Natural killer cell (primary cell): ENCODE measurements at regions not wholly inside any gene's neighbourhood (a gene's known extent, or its start where the extent isn't known, plus 50 kb on each side); places are given as distances from the start of the nearest gene placed in this dataset.
"Not testable (repeated sequence)": the region's sequence is repeated elsewhere in the genome, so short reads cannot be mapped to it uniquely, and the experiment has no call there.

Experiments
- ATAC-seq, 3 donors: fragments of 150-1000 bp in 2 of 3; fragments of 200-7000 bp in 1 of 3; cut with Tn5 transposase; 1 replicate in 1 of 3; 2 replicates in 2 of 3; pipeline ENCODE4 v1.10.0; 2021; ENCODE audit warnings: mild to moderate bottlenecking in 2 of 3, moderate library complexity in 2 of 3
- DNase-seq, 2 donors: peaks; one replicate each; pipeline versions ENCODE4 v3.0.0 to v3.0.0-alpha.2; 2013 to 2021; ENCODE audit warnings: mixed read lengths in 1 of 2
- H3K27ac ChIP-seq: one replicate; pipeline ENCODE4 v1.5.1; 2013; ENCODE audit warnings: mild to moderate bottlenecking, low read length
- H3K27me3 ChIP-seq: one replicate; pipeline ENCODE4 v1.6.1; 2013; ENCODE audit warnings: low read length; ENCODE audit not compliant: control insufficient read depth, insufficient read depth
- H3K36me3 ChIP-seq: one replicate; pipeline ENCODE4 v1.6.1; 2013; ENCODE audit warnings: low read length; ENCODE audit not compliant: control insufficient read depth, insufficient read depth
- H3K4me1 ChIP-seq: one replicate; pipeline ENCODE4 v1.6.1; 2013; ENCODE audit warnings: low read length; ENCODE audit not compliant: control insufficient read depth, insufficient read depth
- H3K4me3 ChIP-seq: one replicate; pipeline ENCODE4 v1.5.1; 2013; ENCODE audit warnings: low read length
- H3K9me3 ChIP-seq: one replicate; pipeline ENCODE4 v1.6.1; 2013; ENCODE audit warnings: low read length; ENCODE audit not compliant: control insufficient read depth, insufficient read depth
- H3K27ac Mint-ChIP-seq, 2 donors: one replicate each; pipeline ENCODE4 v1.8.0; 2022; ENCODE audit warnings: mild to moderate bottlenecking in 2 of 2, mixed read lengths in 2 of 2, moderate library complexity in 1 of 2
- H3K27me3 Mint-ChIP-seq, 2 donors: one replicate each; pipeline ENCODE4 v1.8.0; 2022; ENCODE audit warnings: low read depth in 2 of 2, mixed read lengths in 2 of 2
- H3K36me3 Mint-ChIP-seq: one replicate; pipeline ENCODE4 v1.8.0; 2022; ENCODE audit warnings: mixed read lengths
- H3K4me1 Mint-ChIP-seq, 2 donors: one replicate each; pipeline ENCODE4 v1.8.0; 2022; ENCODE audit warnings: mixed read lengths in 2 of 2
- H3K4me3 Mint-ChIP-seq: one replicate; pipeline ENCODE4 v1.8.0; 2022; ENCODE audit warnings: mild to moderate bottlenecking, moderate library complexity, mixed read lengths
- H3K9me3 Mint-ChIP-seq, 2 donors: one replicate each; pipeline ENCODE4 v1.8.0; 2022; ENCODE audit warnings: mixed read lengths in 2 of 2
- CTCF ChIP-seq: fragments of 200-600 bp; IDR thresholded peaks from one replicate; pipeline ENCODE4 v1.8.0; 2022; ENCODE audit warnings: antibody characterized with exemption
- WGBS: methylation state at CpG from one replicate; pipeline ENCODE4 v1.1.7; 2013; ENCODE audit warnings: missing lambda C conversion rate; ENCODE audit not compliant: insufficient coverage; 5-methylcytosine and 5-hydroxymethylcytosine counted together
- intact Hi-C: fragments of 100-400 bp; cut with micrococcal nuclease; formaldehyde crosslinking; loops from one replicate; pipeline ENCODE4 v1.14.2; 2022

GRCh38 chr3:148551767-148552260 is 145.9 kb upstream of the AGTR1 start:
- H3K36me3 ChIP-seq, result no peaks in the 10 kb centered on the region
- 91% methylated on average over 2 of the region's 3 CpGs for WGBS
- no peaks in the 10 kb centered on the region for H3K4me1 Mint-ChIP-seq
- H3K4me3 Mint-ChIP-seq, result no peak overlapping the region
- no peaks in the 10 kb centered on the region for H3K4me1 ChIP-seq
- no peaks in the 10 kb centered on the region for H3K9me3 ChIP-seq
- no peak overlapping the region for H3K27ac ChIP-seq
- H3K27me3 ChIP-seq, result no peaks in the 10 kb centered on the region
- H3K27ac Mint-ChIP-seq, result no peak overlapping the region
- H3K27me3 Mint-ChIP-seq, result no peaks in the 10 kb centered on the region
- intact Hi-C loops, result no loop called here
- no peaks in the 10 kb centered on the region for H3K36me3 Mint-ChIP-seq
- H3K4me3 ChIP-seq, result no peak overlapping the region
- DNase-seq (no peak), ATAC-seq (no peak)
- peaks cover 2 to 3% of the 10 kb centered on the region in 2 donors for H3K9me3 Mint-ChIP-seq
- TF ChIP-seq CTCF, result no peak

DNA sequence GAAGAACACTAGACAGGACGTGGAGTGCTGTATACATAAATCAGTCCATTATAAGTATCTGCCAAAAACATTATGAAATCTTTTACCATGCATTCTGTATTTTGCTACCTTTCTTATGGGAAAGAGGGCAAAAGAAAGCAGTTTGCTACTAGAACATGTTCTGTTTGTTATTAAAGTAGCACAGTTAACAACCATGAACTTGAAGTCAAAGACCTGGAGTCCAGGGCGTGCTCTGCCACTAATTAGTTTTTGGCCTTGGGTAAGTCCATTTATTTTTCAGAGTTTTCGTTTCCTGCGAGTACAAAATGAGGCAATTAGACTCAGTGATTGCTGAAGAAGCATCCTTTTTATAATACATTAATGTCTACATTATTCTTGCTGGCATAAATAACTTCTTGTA is 143.3 kb upstream of the AGTR1 start:
- 82% methylated on average over 2 of the region's 4 CpGs for WGBS
- no peaks in the 10 kb centered on the region for H3K36me3 ChIP-seq
- no peak for ATAC-seq
- H3K4me3 Mint-ChIP-seq, result no peak overlapping the region
- no peaks in the 10 kb centered on the region for H3K4me1 ChIP-seq
- peaks cover 5 to 6% of the 10 kb centered on the region in 2 donors for H3K9me3 Mint-ChIP-seq
- no peaks in the 10 kb centered on the region for H3K36me3 Mint-ChIP-seq
- H3K27me3 ChIP-seq, result no peaks in the 10 kb centered on the region
- no peak overlapping the region for H3K27ac ChIP-seq
- intact Hi-C loops, result no loop called here
- H3K27me3 Mint-ChIP-seq, result no peaks in the 10 kb centered on the region
- no peak overlapping the region for H3K27ac Mint-ChIP-seq
- TF ChIP-seq CTCF, result no peak
- no peak for DNase-seq
- H3K4me3 ChIP-seq, result no peak overlapping the region
- no peaks in the 10 kb centered on the region for H3K4me1 Mint-ChIP-seq
- H3K9me3 ChIP-seq, result no peaks in the 10 kb centered on the region

DNA sequence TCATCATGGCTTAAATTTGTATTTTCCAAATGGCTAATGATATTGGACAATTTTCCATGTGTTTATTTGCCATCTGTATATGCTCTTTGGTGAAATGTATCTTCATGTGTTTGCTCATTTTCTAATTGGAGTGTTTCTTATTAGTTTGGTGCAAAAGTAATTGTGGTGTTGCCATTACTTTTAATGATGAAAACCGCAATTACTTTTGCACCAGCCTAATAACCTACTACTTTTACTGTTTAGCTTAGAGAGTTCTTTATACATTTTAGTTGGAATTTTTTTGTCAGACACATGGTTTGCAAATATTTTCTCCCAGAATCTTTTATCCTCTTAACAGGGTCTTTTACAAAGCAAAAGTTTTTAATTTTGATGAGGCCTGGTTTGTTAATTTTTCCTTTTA is 141.0 kb upstream of the AGTR1 start:
- no CpG with 5 or more reads among the region's 1 CpG for WGBS
- Mint-ChIP-seq H3K27ac (no peak overlapping the region), H3K9me3 (peaks cover 4 to 10% of the 10 kb centered on the region in 2 donors), H3K27me3 (no peaks in the 10 kb centered on the region), H3K4me3 (no peak overlapping the region), H3K4me1 (no peaks in the 10 kb centered on the region), H3K36me3 (peaks cover 3% of the 10 kb centered on the region)
- DNase-seq (no peak), ATAC-seq (no peak)
- Histone ChIP-seq H3K27me3 (no peaks in the 10 kb centered on the region), H3K36me3 (no peaks in the 10 kb centered on the region), H3K9me3 (no peaks in the 10 kb centered on the region), H3K4me3 (no peak overlapping the region), H3K4me1 (no peaks in the 10 kb centered on the region), H3K27ac (no peak overlapping the region)
- intact Hi-C loops, result no loop called here
- TF ChIP-seq CTCF, result no peak

GRCh38 chr3:148577579-148577978 is 120.1 kb upstream of the AGTR1 start:
- H3K4me1 Mint-ChIP-seq, DNase-seq, H3K36me3 ChIP-seq, H3K27me3 Mint-ChIP-seq, H3K4me1 ChIP-seq, H3K4me3 ChIP-seq, intact Hi-C loops, H3K27me3 ChIP-seq, H3K36me3 Mint-ChIP-seq, ATAC-seq, H3K27ac ChIP-seq, H3K27ac Mint-ChIP-seq, H3K9me3 ChIP-seq, H3K4me3 Mint-ChIP-seq: not testable (repeated sequence)
- WGBS, result 62% methylated on average over 3 of the region's 3 CpGs
- H3K9me3 Mint-ChIP-seq, result peaks cover 7 to 12% of the 10 kb centered on the region in 2 donors
